ENCODE measurements at regions not wholly inside any gene's neighbourhood (a gene's known extent, or its start where the extent isn't known, plus 50 kb on each side); places are given as distances from the start of the nearest gene placed in this dataset.

DNA sequence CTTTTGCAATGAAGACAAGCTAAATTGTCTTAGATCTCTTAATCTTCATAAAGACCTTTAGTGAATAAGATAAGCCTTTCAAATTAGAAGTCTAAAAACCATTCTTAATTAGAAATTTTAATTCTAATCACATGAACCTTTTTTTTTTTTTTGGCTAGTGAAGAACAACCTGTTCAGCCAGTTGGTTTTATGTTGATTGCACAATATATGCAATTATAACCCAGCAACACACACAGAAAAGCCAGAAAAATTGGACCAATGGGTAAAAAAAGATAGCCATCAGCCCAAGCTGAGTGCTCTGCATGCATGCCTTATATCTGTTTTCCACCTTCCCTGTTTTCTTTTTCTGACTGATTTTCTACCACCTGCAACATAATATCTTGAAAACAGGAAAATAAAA is 252.2 kb downstream of the SYT10 start:
- DNase-seq, result no peak
- no peaks in the 10 kb centered on the region for H3K27me3 Mint-ChIP-seq (ENCODE audit: insufficient read depth, unreplicated experiment)
- TF ChIP-seq, protein P1, sequence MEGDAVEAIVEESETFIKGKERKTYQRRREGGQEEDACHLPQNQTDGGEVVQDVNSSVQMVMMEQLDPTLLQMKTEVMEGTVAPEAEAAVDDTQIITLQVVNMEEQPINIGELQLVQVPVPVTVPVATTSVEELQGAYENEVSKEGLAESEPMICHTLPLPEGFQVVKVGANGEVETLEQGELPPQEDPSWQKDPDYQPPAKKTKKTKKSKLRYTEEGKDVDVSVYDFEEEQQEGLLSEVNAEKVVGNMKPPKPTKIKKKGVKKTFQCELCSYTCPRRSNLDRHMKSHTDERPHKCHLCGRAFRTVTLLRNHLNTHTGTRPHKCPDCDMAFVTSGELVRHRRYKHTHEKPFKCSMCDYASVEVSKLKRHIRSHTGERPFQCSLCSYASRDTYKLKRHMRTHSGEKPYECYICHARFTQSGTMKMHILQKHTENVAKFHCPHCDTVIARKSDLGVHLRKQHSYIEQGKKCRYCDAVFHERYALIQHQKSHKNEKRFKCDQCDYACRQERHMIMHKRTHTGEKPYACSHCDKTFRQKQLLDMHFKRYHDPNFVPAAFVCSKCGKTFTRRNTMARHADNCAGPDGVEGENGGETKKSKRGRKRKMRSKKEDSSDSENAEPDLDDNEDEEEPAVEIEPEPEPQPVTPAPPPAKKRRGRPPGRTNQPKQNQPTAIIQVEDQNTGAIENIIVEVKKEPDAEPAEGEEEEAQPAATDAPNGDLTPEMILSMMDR (IDR thresholded peaks at IDR 0.05; ENCODE audit: insufficient read depth in 1 of 2, low read depth in 1 of 2, low read length in 1 of 2, severe bottlenecking in 1 of 2, unreplicated experiment in 1 of 2), result no peak
- peaks cover 19% of the 10 kb centered on the region for H3K4me1 Mint-ChIP-seq (ENCODE audit: low read depth, unreplicated experiment)
- H3K4me3 Mint-ChIP-seq (ENCODE audit: unreplicated experiment), result no peak overlapping the region
- BruUV-seq (replicated peaks), result no TSS peak
- Histone ChIP-seq H3K4me1 (peaks cover 10% of the 10 kb centered on the region), H3K9me3 (peaks cover 19% of the 10 kb centered on the region), H3K36me3 (ENCODE audit: control insufficient read depth, insufficient read depth, low read length) (no peaks in the 10 kb centered on the region), H3K27me3 (replicated peaks; ENCODE audit: control insufficient read depth, insufficient read depth, low read length) (no peaks in the 10 kb centered on the region), H3K4me3 (ENCODE audit: low read depth, low read length) (no peak overlapping the region)
- H3K9me3 Mint-ChIP-seq (ENCODE audit: unreplicated experiment), result peaks cover 56% of the 10 kb centered on the region
- intact Hi-C loops (cut with micrococcal nuclease; ENCODE audit: unreplicated experiment), result no loop called here
- no peak overlapping the region for H3K27ac Mint-ChIP-seq (ENCODE audit: unreplicated experiment)
- CTCF ChIA-PET, result no interaction called here
- POLR2A ChIA-PET, result no interaction called here
- H3K36me3 Mint-ChIP-seq (ENCODE audit: insufficient read depth, unreplicated experiment), result no peaks in the 10 kb centered on the region

GRCh38 chr12:33184161-33184560 is 255.5 kb downstream of the SYT10 start:
- peaks cover 31% of the 10 kb centered on the region for H3K9me3 ChIP-seq
- H3K9me3 Mint-ChIP-seq (ENCODE audit: unreplicated experiment), result peaks cover 51% of the 10 kb centered on the region
- no peak overlapping the region for H3K4me3 Mint-ChIP-seq (ENCODE audit: unreplicated experiment)
- H3K27me3 Mint-ChIP-seq (ENCODE audit: insufficient read depth, unreplicated experiment), result no peaks in the 10 kb centered on the region
- peaks cover 21% of the 10 kb centered on the region for H3K4me1 Mint-ChIP-seq (ENCODE audit: low read depth, unreplicated experiment)
- intact Hi-C loops (cut with micrococcal nuclease; ENCODE audit: unreplicated experiment), result no loop called here
- H3K27ac Mint-ChIP-seq (ENCODE audit: unreplicated experiment), result no peak overlapping the region
- ChIA-PET CTCF (no interaction called here), POLR2A (no interaction called here)
- no peak overlapping the region for H3K4me3 ChIP-seq (ENCODE audit: low read depth, low read length)
- TF ChIP-seq, protein P1 (IDR thresholded peaks at IDR 0.05; ENCODE audit: insufficient read depth in 1 of 2, low read depth in 1 of 2, low read length in 1 of 2, severe bottlenecking in 1 of 2, unreplicated experiment in 1 of 2), result no peak
- no peak for DNase-seq
- H3K36me3 ChIP-seq (ENCODE audit: control insufficient read depth, insufficient read depth, low read length), result no peaks in the 10 kb centered on the region
- peaks cover 19% of the 10 kb centered on the region for H3K4me1 ChIP-seq
- H3K27me3 ChIP-seq (replicated peaks; ENCODE audit: control insufficient read depth, insufficient read depth, low read length), result no peaks in the 10 kb centered on the region
- no TSS peak for BruUV-seq (replicated peaks)
- no peaks in the 10 kb centered on the region for H3K36me3 Mint-ChIP-seq (ENCODE audit: insufficient read depth, unreplicated experiment)

DNA sequence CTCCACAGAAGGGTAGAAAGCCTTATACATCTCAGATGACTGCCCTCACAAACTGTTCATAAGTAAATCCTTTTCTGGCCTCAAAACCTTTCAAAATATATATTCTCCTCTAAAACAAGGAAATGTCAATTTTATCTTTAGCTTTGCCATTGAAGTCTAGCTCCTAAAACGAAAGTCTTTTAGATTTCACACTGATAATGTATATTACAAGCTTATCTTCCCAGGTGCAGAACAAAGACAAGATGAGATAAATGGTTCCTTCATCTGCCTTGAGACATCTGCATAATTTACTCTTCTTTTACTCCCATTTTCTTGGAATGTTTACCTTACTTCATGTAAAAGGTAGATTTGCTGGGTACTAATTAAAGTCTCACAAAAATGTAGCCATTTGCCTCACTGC is 257.1 kb downstream of the SYT10 start:
- no peak overlapping the region for H3K4me3 ChIP-seq (ENCODE audit: low read depth, low read length)
- Mint-ChIP-seq H3K27me3 (ENCODE audit: insufficient read depth, unreplicated experiment) (no peaks in the 10 kb centered on the region), H3K9me3 (ENCODE audit: unreplicated experiment) (peaks cover 52% of the 10 kb centered on the region), H3K4me3 (ENCODE audit: unreplicated experiment) (no peak overlapping the region), H3K27ac (ENCODE audit: unreplicated experiment) (peak overlapping the region; percentile 1), H3K36me3 (ENCODE audit: insufficient read depth, unreplicated experiment) (no peaks in the 10 kb centered on the region), H3K4me1 (ENCODE audit: low read depth, unreplicated experiment) (peaks cover 21% of the 10 kb centered on the region)
- TF ChIP-seq, protein P1 (IDR thresholded peaks at IDR 0.05; ENCODE audit: insufficient read depth in 1 of 2, low read depth in 1 of 2, low read length in 1 of 2, severe bottlenecking in 1 of 2, unreplicated experiment in 1 of 2), result no peak
- H3K36me3 ChIP-seq (ENCODE audit: control insufficient read depth, insufficient read depth, low read length), result no peaks in the 10 kb centered on the region
- H3K27me3 ChIP-seq (replicated peaks; ENCODE audit: control insufficient read depth, insufficient read depth, low read length), result no peaks in the 10 kb centered on the region
- peaks cover 19% of the 10 kb centered on the region for H3K4me1 ChIP-seq
- intact Hi-C loops (cut with micrococcal nuclease; ENCODE audit: unreplicated experiment), result no loop called here
- DNase-seq, result no peak
- BruUV-seq (replicated peaks), result no TSS peak
- H3K9me3 ChIP-seq, result peaks cover 37% of the 10 kb centered on the region
- ChIA-PET POLR2A (no interaction called here), CTCF (no interaction called here)
